Esophagus squamous epithelium (tissue), 5 donors: ENCODE measurements at regions not wholly inside any gene's neighbourhood (a gene's known extent, or its start where the extent isn't known, plus 50 kb on each side); places are given as distances from the start of the nearest gene placed in this dataset.

Source experiments
- DNase-seq: peaks from one replicate; lab custom pipeline; 2025; lab: John Stamatoyannopoulos, UW
- H3K27ac ChIP-seq, 4 donors: fragments of 200-600 bp; sonication (generic); one replicate each; pipeline ENCODE4 v1.5.1; 2016 to 2019; ENCODE audit warnings: mild to moderate bottlenecking in 1 of 4
- H3K27me3 ChIP-seq, 4 donors: fragments of 200-600 bp; sonication (generic); 1 replicate in 3 of 4; 2 replicates in 1 of 4; pipeline versions ENCODE4 v1.5.1 to v1.6.0; 2017 to 2021; ENCODE audit warnings: antibody characterized with exemption in 1 of 4
- H3K36me3 ChIP-seq, 3 donors: fragments of 200-600 bp; sonication (generic); one replicate each; pipeline ENCODE4 v1.5.1; 2016 to 2019
- H3K4me1 ChIP-seq, 3 donors: fragments of 200-600 bp; sonication (generic); one replicate each; pipeline ENCODE4 v1.5.1; 2017 to 2019
- H3K4me3 ChIP-seq, 4 donors: fragments of 200-600 bp; sonication (generic); 1 replicate in 3 of 4; 2 replicates in 1 of 4; pipeline ENCODE4 v1.5.1; 2016 to 2019; ENCODE audit warnings: mild to moderate bottlenecking in 2 of 4, moderate library complexity in 1 of 4
- H3K9me3 ChIP-seq, 3 donors: fragments of 200-600 bp; sonication (generic); one replicate each; pipeline ENCODE4 v1.5.1; 2016 to 2019
- POLR2A ChIP-seq, 4 donors: fragments of 450-650 bp; IDR thresholded peaks; one replicate each; pipeline ENCODE4 v1.6.1; 2017; ENCODE audit warnings: antibody characterized with exemption in 4 of 4, mild to moderate bottlenecking in 4 of 4, moderate library complexity in 3 of 4
- WGBS, 2 donors: methylation state at CpG; one replicate each; pipeline ENCODE4 v1.1.5; 2018; 5-methylcytosine and 5-hydroxymethylcytosine counted together
- intact Hi-C: fragments of 100-400 bp; cut with DNase I; formaldehyde crosslinking; loops from one replicate; pipeline ENCODE4 v1.15.0; 2022
- TF ChIP-seq, protein P1 (sequence below), 6 experiments: fragments of 450-650 bp in 4 of 6; fragments of 200-600 bp in 2 of 6; sonication (generic) in 2 of 6; IDR thresholded peaks; one replicate each; pipeline ENCODE4 v1.5.1; 2016 to 2019; ENCODE audit warnings: antibody characterized with exemption in 6 of 6, mild to moderate bottlenecking in 4 of 6, moderate library complexity in 4 of 6
- donor health status: DM: yes; HTN: yes; CAD: no.

- Histone ChIP-seq H3K4me1 (no peaks in the 10 kb centered on the region), H3K27me3 (peaks cover 0 to 12% (median 0%) of the 10 kb centered on the region in 4 donors), H3K36me3 (no peaks in the 10 kb centered on the region), H3K27ac (no peak overlapping the region), H3K9me3 (no peaks in the 10 kb centered on the region), H3K4me3 (no peak overlapping the region)
- DNase-seq, result no peak
- intact Hi-C loops, result no loop called here
- TF ChIP-seq, protein P1, sequence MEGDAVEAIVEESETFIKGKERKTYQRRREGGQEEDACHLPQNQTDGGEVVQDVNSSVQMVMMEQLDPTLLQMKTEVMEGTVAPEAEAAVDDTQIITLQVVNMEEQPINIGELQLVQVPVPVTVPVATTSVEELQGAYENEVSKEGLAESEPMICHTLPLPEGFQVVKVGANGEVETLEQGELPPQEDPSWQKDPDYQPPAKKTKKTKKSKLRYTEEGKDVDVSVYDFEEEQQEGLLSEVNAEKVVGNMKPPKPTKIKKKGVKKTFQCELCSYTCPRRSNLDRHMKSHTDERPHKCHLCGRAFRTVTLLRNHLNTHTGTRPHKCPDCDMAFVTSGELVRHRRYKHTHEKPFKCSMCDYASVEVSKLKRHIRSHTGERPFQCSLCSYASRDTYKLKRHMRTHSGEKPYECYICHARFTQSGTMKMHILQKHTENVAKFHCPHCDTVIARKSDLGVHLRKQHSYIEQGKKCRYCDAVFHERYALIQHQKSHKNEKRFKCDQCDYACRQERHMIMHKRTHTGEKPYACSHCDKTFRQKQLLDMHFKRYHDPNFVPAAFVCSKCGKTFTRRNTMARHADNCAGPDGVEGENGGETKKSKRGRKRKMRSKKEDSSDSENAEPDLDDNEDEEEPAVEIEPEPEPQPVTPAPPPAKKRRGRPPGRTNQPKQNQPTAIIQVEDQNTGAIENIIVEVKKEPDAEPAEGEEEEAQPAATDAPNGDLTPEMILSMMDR (IDR thresholded peaks at IDR 0.05), result no peak
- no peak for TF ChIP-seq POLR2A (IDR thresholded peaks at IDR 0.05)
- WGBS, 2 donors, result 68% methylated on average over 6 of the region's 8 CpGs
These were observed 257.5 kb downstream of the CTTN start for GRCh38 chr11:70655816-70656215.

GRCh38 chr11:70656252-70656651 is 257.9 kb downstream of the CTTN start:
- Histone ChIP-seq H3K27me3 (peaks cover 0 to 17% (median 0%) of the 10 kb centered on the region in 4 donors), H3K9me3 (no peaks in the 10 kb centered on the region), H3K4me3 (no peak overlapping the region), H3K27ac (no peak overlapping the region), H3K36me3 (no peaks in the 10 kb centered on the region), H3K4me1 (no peaks in the 10 kb centered on the region)
- TF ChIP-seq, protein P1 (IDR thresholded peaks at IDR 0.05), result no peak
- no peak for TF ChIP-seq POLR2A (IDR thresholded peaks at IDR 0.05)
- 59 to 63% methylated on average over 10 of the region's 10 CpGs for WGBS, 2 donors
- no peak for DNase-seq
- intact Hi-C loops, result no loop called here

GRCh38 chr11:70660059-70660888 is 261.9 kb downstream of the CTTN start:
- Histone ChIP-seq H3K27me3 (peaks cover 0 to 55% (median 9%) of the 10 kb centered on the region in 4 donors), H3K36me3 (no peaks in the 10 kb centered on the region), H3K4me3 (no peak overlapping the region), H3K9me3 (no peaks in the 10 kb centered on the region), H3K27ac (no peak overlapping the region), H3K4me1 (peaks cover 0 to 16% (median 9%) of the 10 kb centered on the region in 3 donors)
- no peak for TF ChIP-seq POLR2A (IDR thresholded peaks at IDR 0.05)
- TF ChIP-seq, protein P1 (IDR thresholded peaks at IDR 0.05), result no peak
- whole genome bisulfite sequencing, 2 donors, result 84 to 91% methylated on average over 9 of the region's 14 CpGs
- no peak for DNase-seq
- intact Hi-C loops, result no loop called here

GRCh38 chr11:70660889-70661197 is 262.5 kb downstream of the CTTN start:
- H3K4me1 ChIP-seq, result peaks cover 0 to 16% (median 9%) of the 10 kb centered on the region in 3 donors
- H3K27me3 ChIP-seq, result peaks cover 0 to 59% (median 9%) of the 10 kb centered on the region in 4 donors
- WGBS, 2 donors, result 87% methylated on average over 10 of the region's 11 CpGs; no CpG with 5 or more reads in 1 of the 2 donors
- H3K27ac ChIP-seq, result no peak overlapping the region
- no peaks in the 10 kb centered on the region for H3K9me3 ChIP-seq
- DNase-seq, result no peak
- intact Hi-C loops, result no loop called here
- H3K36me3 ChIP-seq, result no peaks in the 10 kb centered on the region
- no peak for TF ChIP-seq POLR2A (IDR thresholded peaks at IDR 0.05)
- TF ChIP-seq, protein P1 (IDR thresholded peaks at IDR 0.05), result no peak
- H3K4me3 ChIP-seq, result no peak overlapping the region

GRCh38 chr11:70661761-70662501 is 263.6 kb downstream of the CTTN start:
- Histone ChIP-seq H3K27me3 (peaks cover 0 to 56% (median 9%) of the 10 kb centered on the region in 4 donors), H3K36me3 (no peaks in the 10 kb centered on the region), H3K4me3 (peak overlapping the region in 3 of 4 donors; percentile 8 to 55 (median 24)), H3K4me1 (peaks cover 0 to 16% (median 9%) of the 10 kb centered on the region in 3 donors), H3K9me3 (no peaks in the 10 kb centered on the region), H3K27ac (no peak overlapping the region)
- no peak for TF ChIP-seq POLR2A (IDR thresholded peaks at IDR 0.05)
- TF ChIP-seq, protein P1 (IDR thresholded peaks at IDR 0.05), result no peak
- WGBS, 2 donors, result 1 to 2% methylated on average over 24 to 41 of the region's 54 CpGs
- intact Hi-C loops, result no loop called here
- DNase-seq, result no peak
